Transverse colon (tissue), 3 donors: ENCODE measurements at regions not wholly inside any gene's neighbourhood (a gene's known extent, or its start where the extent isn't known, plus 50 kb on each side); places are given as distances from the start of the nearest gene placed in this dataset.

Source experiments
- POLR2A ChIP-seq: fragments of 450-650 bp; IDR thresholded peaks from one replicate; pipeline ENCODE4 v1.6.1; 2016; ENCODE audit warnings: antibody characterized with exemption, mild to moderate bottlenecking, moderate library complexity
- TF ChIP-seq, protein P1 (sequence below), 5 experiments: fragments of 200-600 bp in 3 of 5; fragments of 450-650 bp in 2 of 5; sonication (generic) in 3 of 5; IDR thresholded peaks; 1 replicate in 2 of 5; 2 replicates in 3 of 5; pipeline ENCODE4 v1.5.1; 2016 to 2017; ENCODE audit warnings: antibody characterized with exemption in 5 of 5, inconsistent platforms in 3 of 5, mild to moderate bottlenecking in 2 of 5, moderate library complexity in 1 of 5

DNA sequence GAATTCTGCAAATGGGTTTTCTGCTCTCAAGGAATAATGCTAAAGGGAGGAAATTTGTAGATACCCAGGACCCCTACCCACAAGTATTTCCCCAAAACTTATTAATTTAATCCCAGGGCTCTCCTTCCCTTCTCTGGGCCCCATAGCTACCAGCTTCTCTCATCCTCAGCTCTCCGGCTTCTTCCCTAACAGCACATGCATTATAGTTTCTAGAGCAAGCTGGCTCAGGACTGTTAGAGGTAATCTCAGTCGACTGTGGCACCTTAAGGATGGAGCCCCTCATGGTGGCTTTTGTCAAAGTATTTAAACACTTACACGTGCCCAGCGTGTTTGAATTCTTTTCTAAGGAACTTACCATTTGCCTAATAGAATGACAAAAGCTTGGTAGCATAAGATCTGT lies 252.5 kb upstream of the GAS1 start:
- TF ChIP-seq, protein P1, sequence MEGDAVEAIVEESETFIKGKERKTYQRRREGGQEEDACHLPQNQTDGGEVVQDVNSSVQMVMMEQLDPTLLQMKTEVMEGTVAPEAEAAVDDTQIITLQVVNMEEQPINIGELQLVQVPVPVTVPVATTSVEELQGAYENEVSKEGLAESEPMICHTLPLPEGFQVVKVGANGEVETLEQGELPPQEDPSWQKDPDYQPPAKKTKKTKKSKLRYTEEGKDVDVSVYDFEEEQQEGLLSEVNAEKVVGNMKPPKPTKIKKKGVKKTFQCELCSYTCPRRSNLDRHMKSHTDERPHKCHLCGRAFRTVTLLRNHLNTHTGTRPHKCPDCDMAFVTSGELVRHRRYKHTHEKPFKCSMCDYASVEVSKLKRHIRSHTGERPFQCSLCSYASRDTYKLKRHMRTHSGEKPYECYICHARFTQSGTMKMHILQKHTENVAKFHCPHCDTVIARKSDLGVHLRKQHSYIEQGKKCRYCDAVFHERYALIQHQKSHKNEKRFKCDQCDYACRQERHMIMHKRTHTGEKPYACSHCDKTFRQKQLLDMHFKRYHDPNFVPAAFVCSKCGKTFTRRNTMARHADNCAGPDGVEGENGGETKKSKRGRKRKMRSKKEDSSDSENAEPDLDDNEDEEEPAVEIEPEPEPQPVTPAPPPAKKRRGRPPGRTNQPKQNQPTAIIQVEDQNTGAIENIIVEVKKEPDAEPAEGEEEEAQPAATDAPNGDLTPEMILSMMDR (IDR thresholded peaks at IDR 0.05), result no peak
- no peak for TF ChIP-seq POLR2A
